GM18498 (cell line): ENCODE measurements at regions not wholly inside any gene's neighbourhood (a gene's known extent, or its start where the extent isn't known, plus 50 kb on each side); places are given as distances from the start of the nearest gene placed in this dataset.

Experiments used
- ATAC-seq: cut with Tn5 transposase; IDR thresholded peaks from one replicate; pipeline ENCODE4 v1.9.1; 2021; ENCODE audit warnings: mild to moderate bottlenecking, moderate library complexity; ENCODE audit not compliant: unreplicated experiment

GRCh38 chr7:25031007-25031406 lies 51.0 kb upstream of the OSBPL3 start:
- ATAC-seq, result peak; percentile 89
